Activated T-cell treated with anti-CD3 and anti-CD28 coated beads for 24 hours (primary cell): ENCODE measurements at regions not wholly inside any gene's neighbourhood (a gene's known extent, or its start where the extent isn't known, plus 50 kb on each side); places are given as distances from the start of the nearest gene placed in this dataset.

Source experiments
- DNase-seq: peaks from one replicate; pipeline ENCODE4 v3.0.0-alpha.2; 2020; ENCODE audit warnings: low read depth

- no peak for DNase-seq
Measured at GRCh38 chr3:117557464-117558090, 848.0 kb downstream of the TUSC7 start.

GRCh38 chr3:117558681-117559080 lies 849.1 kb downstream of the TUSC7 start:
- no peak for DNase-seq

GRCh38 chr3:117562000-117562399 lies 852.4 kb downstream of the TUSC7 start:
- no peak for DNase-seq

- DNase-seq = no peak
Measured at GRCh38 chr3:117563063-117563462, 853.5 kb downstream of the TUSC7 start.

GRCh38 chr3:117565777-117566176 lies 856.2 kb downstream of the TUSC7 start:
- no peak for DNase-seq

GRCh38 chr3:117566926-117567325 lies 857.3 kb downstream of the TUSC7 start:
- DNase-seq = no peak

- no peak for DNase-seq
Measured at GRCh38 chr3:117567382-117567781, 857.8 kb downstream of the TUSC7 start.

GRCh38 chr3:117567906-117568305 lies 858.3 kb downstream of the TUSC7 start:
- no peak for DNase-seq

GRCh38 chr3:117572786-117573185 lies 863.2 kb downstream of the TUSC7 start:
- no peak for DNase-seq

GRCh38 chr3:117580806-117581205 lies 871.2 kb downstream of the TUSC7 start:
- DNase-seq = no peak

- no peak for DNase-seq
Measured at GRCh38 chr3:117586161-117586560, 876.6 kb downstream of the TUSC7 start.

- no peak for DNase-seq
Measured at GRCh38 chr3:117587416-117587815, 877.8 kb downstream of the TUSC7 start.

GRCh38 chr3:117589454-117589853 lies 879.9 kb downstream of the TUSC7 start:
- no peak for DNase-seq

GRCh38 chr3:117595615-117596014 lies 886.0 kb downstream of the TUSC7 start:
- no peak for DNase-seq

- no peak for DNase-seq
Measured at GRCh38 chr3:117596503-117596902, 886.9 kb downstream of the TUSC7 start.

- DNase-seq = no peak
Measured at GRCh38 chr3:117597865-117598264, 888.3 kb downstream of the TUSC7 start.

GRCh38 chr3:117600112-117600511 lies 890.5 kb downstream of the TUSC7 start:
- no peak for DNase-seq

GRCh38 chr3:117600666-117601065 lies 891.1 kb downstream of the TUSC7 start:
- no peak for DNase-seq

- DNase-seq = no peak
Measured at GRCh38 chr3:117602058-117602644, 892.6 kb downstream of the TUSC7 start.

GRCh38 chr3:117603097-117603496 lies 893.5 kb downstream of the TUSC7 start:
- DNase-seq = no peak

GRCh38 chr3:117606866-117607265 lies 897.3 kb downstream of the TUSC7 start:
- no peak for DNase-seq

- DNase-seq = no peak
Measured at GRCh38 chr3:117609330-117609729, 899.8 kb downstream of the TUSC7 start.

- DNase-seq = no peak
Measured at GRCh38 chr3:117610156-117610555, 900.6 kb downstream of the TUSC7 start.

GRCh38 chr3:117611211-117611610 lies 901.6 kb downstream of the TUSC7 start:
- no peak for DNase-seq
